ENCODE measurements at regions not wholly inside any gene's neighbourhood (a gene's known extent, or its start where the extent isn't known, plus 50 kb on each side); places are given as distances from the start of the nearest gene placed in this dataset.

DNA sequence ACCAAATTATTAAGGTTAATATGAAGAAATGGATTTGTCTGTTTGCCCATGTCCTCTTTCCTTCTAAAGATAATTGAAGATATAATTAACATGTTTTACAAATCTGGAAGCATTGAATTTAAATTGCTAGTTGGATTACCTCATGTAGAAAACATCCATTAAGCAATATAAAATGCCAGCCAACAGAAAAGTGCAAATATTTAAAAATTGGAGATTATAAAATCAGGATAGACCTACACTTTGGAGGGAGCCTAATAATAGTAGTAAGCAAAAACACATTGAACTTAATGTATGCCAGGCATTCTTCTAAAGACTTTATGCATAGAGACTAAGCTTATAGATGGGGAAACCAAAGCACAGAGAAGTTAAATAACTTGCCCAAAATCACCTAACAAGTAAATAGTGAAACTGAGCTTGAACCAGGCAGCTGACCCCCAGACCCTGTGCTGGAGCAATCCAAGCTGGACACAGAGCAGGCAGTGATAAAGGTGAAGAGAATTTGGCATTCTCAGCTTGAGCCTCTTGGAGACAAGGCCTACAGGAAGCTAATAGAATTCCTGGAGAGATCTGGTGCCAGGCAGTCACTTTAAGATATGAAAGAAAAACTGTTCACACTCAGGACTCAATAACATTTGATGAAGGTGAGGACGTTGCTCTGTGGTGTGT is 119.8 kb downstream of the ASCL1 start:
- Mint-ChIP-seq H3K27me3 (peaks cover 8% of the 10 kb centered on the region), H3K4me3 (no peak overlapping the region), H3K27ac (no peak overlapping the region), H3K4me1 (no peaks in the 10 kb centered on the region), H3K9me3 (ENCODE audit: insufficient read depth) (peaks cover 8% of the 10 kb centered on the region)
- no peak overlapping the region for H3K9ac ChIP-seq (ENCODE audit: low read length)
- no peak overlapping the region for H3K4me2 ChIP-seq (replicated peaks; ENCODE audit: low read depth, low read length, poor library complexity, severe bottlenecking)
- ChIA-PET POLR2A (no interaction called here), CTCF (no interaction called here)
- no peaks in the 10 kb centered on the region for H3K4me1 ChIP-seq (ENCODE audit: control insufficient read depth in 2 of 2, insufficient read depth in 2 of 2, low read length in 2 of 2)
- no peak overlapping the region for H3K27ac ChIP-seq (ENCODE audit: low read length in 2 of 2)
- intact Hi-C loops (cut with micrococcal nuclease), result no loop called here
- peaks cover 0 to 4% (median 0%) of the 10 kb centered on the region in 3 donors for H3K9me3 ChIP-seq (ENCODE audit: control extremely low read depth in 1 of 3, control insufficient read depth in 2 of 3, insufficient read depth in 1 of 3, low read length in 2 of 3)
- DNase-seq (no peak), ATAC-seq (ENCODE audit: low read depth) (no peak)
- TF ChIP-seq EZH2 (IDR thresholded peaks at IDR 0.05; ENCODE audit: borderline replicate concordance, insufficient read depth, low read depth, low read length, poor library complexity, severe bottlenecking), result no peak
- TF ChIP-seq, protein P1, sequence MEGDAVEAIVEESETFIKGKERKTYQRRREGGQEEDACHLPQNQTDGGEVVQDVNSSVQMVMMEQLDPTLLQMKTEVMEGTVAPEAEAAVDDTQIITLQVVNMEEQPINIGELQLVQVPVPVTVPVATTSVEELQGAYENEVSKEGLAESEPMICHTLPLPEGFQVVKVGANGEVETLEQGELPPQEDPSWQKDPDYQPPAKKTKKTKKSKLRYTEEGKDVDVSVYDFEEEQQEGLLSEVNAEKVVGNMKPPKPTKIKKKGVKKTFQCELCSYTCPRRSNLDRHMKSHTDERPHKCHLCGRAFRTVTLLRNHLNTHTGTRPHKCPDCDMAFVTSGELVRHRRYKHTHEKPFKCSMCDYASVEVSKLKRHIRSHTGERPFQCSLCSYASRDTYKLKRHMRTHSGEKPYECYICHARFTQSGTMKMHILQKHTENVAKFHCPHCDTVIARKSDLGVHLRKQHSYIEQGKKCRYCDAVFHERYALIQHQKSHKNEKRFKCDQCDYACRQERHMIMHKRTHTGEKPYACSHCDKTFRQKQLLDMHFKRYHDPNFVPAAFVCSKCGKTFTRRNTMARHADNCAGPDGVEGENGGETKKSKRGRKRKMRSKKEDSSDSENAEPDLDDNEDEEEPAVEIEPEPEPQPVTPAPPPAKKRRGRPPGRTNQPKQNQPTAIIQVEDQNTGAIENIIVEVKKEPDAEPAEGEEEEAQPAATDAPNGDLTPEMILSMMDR (IDR thresholded peaks at IDR 0.05), result no peak
- no peak overlapping the region for H3K4me3 ChIP-seq (ENCODE audit: control extremely low read depth in 1 of 5, extremely low read depth in 1 of 5, insufficient read depth in 1 of 5, low read depth in 2 of 5, low read length in 4 of 5)
- no peak overlapping the region for H2AFZ ChIP-seq (ENCODE audit: insufficient read depth, low read depth, low read length, poor library complexity, severe bottlenecking)
- H4K20me1 ChIP-seq (ENCODE audit: control insufficient read depth, insufficient read depth, low read length, poor library complexity, severe bottlenecking), result no peaks in the 10 kb centered on the region
- H3K36me3 ChIP-seq (replicated peaks in 1 of 2; ENCODE audit: control extremely low read depth in 1 of 2, control insufficient read depth in 1 of 2, extremely low read depth in 1 of 2, insufficient read depth in 2 of 2, low read length in 1 of 2), result no peaks in the 10 kb centered on the region
- 75% methylated on average over 1 of the region's 1 CpG for WGBS (ENCODE audit: insufficient coverage)
- no peaks in the 10 kb centered on the region for H3K27me3 ChIP-seq (replicated peaks in 1 of 4; ENCODE audit: control extremely low read depth in 1 of 4, control insufficient read depth in 3 of 4, insufficient read depth in 4 of 4, low read length in 3 of 4)
- H3K79me2 ChIP-seq (ENCODE audit: control insufficient read depth, insufficient read depth, low read length), result no peaks in the 10 kb centered on the region

DNA sequence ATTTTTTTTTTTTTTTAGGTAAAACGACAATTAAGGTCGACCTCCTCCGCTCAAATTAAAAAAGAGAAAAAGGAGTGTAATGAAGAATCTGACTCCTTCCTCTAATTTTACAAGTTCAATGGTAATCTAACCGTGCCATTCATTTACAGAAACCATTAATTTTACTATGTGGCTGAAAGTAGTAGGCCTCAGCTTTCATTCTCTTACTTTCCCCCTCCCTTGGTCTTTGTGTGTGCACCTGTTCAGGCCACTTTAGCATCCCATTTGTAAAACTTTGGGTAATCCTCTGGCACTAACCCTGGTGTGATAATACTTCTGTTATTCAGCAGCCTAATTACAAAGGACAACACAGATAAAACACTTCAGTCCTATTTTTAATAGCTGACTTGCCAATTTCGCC is 128.1 kb downstream of the ASCL1 start:
- Mint-ChIP-seq H3K9me3 (ENCODE audit: insufficient read depth) (peaks cover 2% of the 10 kb centered on the region), H3K4me3 (no peak overlapping the region), H3K4me1 (no peaks in the 10 kb centered on the region), H3K27ac (no peak overlapping the region), H3K27me3 (peaks cover 5% of the 10 kb centered on the region)
- CTCF ChIA-PET, result no interaction called here
- Histone ChIP-seq H3K9ac (ENCODE audit: low read length) (no peak overlapping the region), H3K4me3 (ENCODE audit: control extremely low read depth in 1 of 5, extremely low read depth in 1 of 5, insufficient read depth in 1 of 5, low read depth in 2 of 5, low read length in 4 of 5) (no peak overlapping the region), H3K27me3 (replicated peaks in 1 of 4; ENCODE audit: control extremely low read depth in 1 of 4, control insufficient read depth in 3 of 4, insufficient read depth in 4 of 4, low read length in 3 of 4) (no peaks in the 10 kb centered on the region), H4K20me1 (ENCODE audit: control insufficient read depth, insufficient read depth, low read length, poor library complexity, severe bottlenecking) (no peaks in the 10 kb centered on the region), H3K4me1 (ENCODE audit: control insufficient read depth in 2 of 2, insufficient read depth in 2 of 2, low read length in 2 of 2) (no peaks in the 10 kb centered on the region), H3K27ac (ENCODE audit: low read length in 2 of 2) (no peak overlapping the region), H3K79me2 (ENCODE audit: control insufficient read depth, insufficient read depth, low read length) (no peaks in the 10 kb centered on the region), H3K4me2 (replicated peaks; ENCODE audit: low read depth, low read length, poor library complexity, severe bottlenecking) (no peak overlapping the region), H3K36me3 (replicated peaks in 1 of 2; ENCODE audit: control extremely low read depth in 1 of 2, control insufficient read depth in 1 of 2, extremely low read depth in 1 of 2, insufficient read depth in 2 of 2, low read length in 1 of 2) (no peaks in the 10 kb centered on the region), H3K9me3 (ENCODE audit: control extremely low read depth in 1 of 3, control insufficient read depth in 2 of 3, insufficient read depth in 1 of 3, low read length in 2 of 3) (peaks cover 0 to 4% (median 0%) of the 10 kb centered on the region in 3 donors), H2AFZ (ENCODE audit: insufficient read depth, low read depth, low read length, poor library complexity, severe bottlenecking) (no peak overlapping the region)
- intact Hi-C loops (cut with micrococcal nuclease), result no loop called here
- no peak for ATAC-seq (ENCODE audit: low read depth)
- 75% methylated on average over 1 of the region's 5 CpGs for WGBS (ENCODE audit: insufficient coverage)
- POLR2A ChIA-PET, result no interaction called here
- DNase-seq, result no peak
- TF ChIP-seq, protein P1 (IDR thresholded peaks at IDR 0.05), result no peak
- TF ChIP-seq EZH2 (IDR thresholded peaks at IDR 0.05; ENCODE audit: borderline replicate concordance, insufficient read depth, low read depth, low read length, poor library complexity, severe bottlenecking), result no peak
